Smooth muscle cell of the brain vasculature (primary cell): ENCODE measurements at regions not wholly inside any gene's neighbourhood (a gene's known extent, or its start where the extent isn't known, plus 50 kb on each side); places are given as distances from the start of the nearest gene placed in this dataset.
"Not testable (repeated sequence)": the region's sequence is repeated elsewhere in the genome, so short reads cannot be mapped to it uniquely, and the experiment has no call there.

Source experiments
- DNase-seq: peaks from one replicate; pipeline ENCODE4 v3.0.0-alpha.2; 2012; ENCODE audit warnings: low read depth, low spot score

- DNase-seq = no peak
Measured at GRCh38 chr7:94706996-94707740, 51.2 kb upstream of the SGCE start.

- no peak for DNase-seq
Measured at GRCh38 chr7:94710256-94710655, 54.3 kb upstream of the SGCE start.

GRCh38 chr7:94722360-94722759 is 66.4 kb upstream of the SGCE start:
- not testable (repeated sequence) for DNase-seq

- not testable (repeated sequence) for DNase-seq
Measured at GRCh38 chr7:94728893-94729292, 73.0 kb upstream of the SGCE start.

GRCh38 chr7:94738071-94738470 is 82.1 kb upstream of the SGCE start:
- no peak for DNase-seq

- no peak for DNase-seq
Measured at GRCh38 chr7:94739180-94739579, 83.2 kb upstream of the SGCE start.

GRCh38 chr7:94740509-94740908 is 84.6 kb upstream of the SGCE start:
- no peak for DNase-seq

- DNase-seq = no peak
Measured at GRCh38 chr7:94741179-94741578, 85.2 kb upstream of the SGCE start.

- DNase-seq = no peak
Measured at GRCh38 chr7:94748376-94748775, 92.4 kb upstream of the SGCE start.

- no peak for DNase-seq
Measured at GRCh38 chr7:94760446-94761100, 104.6 kb upstream of the SGCE start.

- no peak for DNase-seq
Measured at GRCh38 chr7:94761451-94761850, 105.5 kb upstream of the SGCE start.

GRCh38 chr7:94763268-94763667 is 107.3 kb upstream of the SGCE start:
- peak; percentile 13 for DNase-seq

GRCh38 chr7:94769724-94770123 is 113.8 kb upstream of the SGCE start:
- no peak for DNase-seq

- DNase-seq = no peak
Measured at GRCh38 chr7:94778711-94779459, 123.0 kb upstream of the SGCE start.

GRCh38 chr7:94779861-94780260 is 123.9 kb upstream of the SGCE start:
- no peak for DNase-seq

- no peak for DNase-seq
Measured at GRCh38 chr7:94781236-94781635, 125.3 kb upstream of the SGCE start.

- no peak for DNase-seq
Measured at GRCh38 chr7:94782777-94783176, 124.6 kb upstream of the PPP1R9A start.

GRCh38 chr7:94787285-94787684 is 120.1 kb upstream of the PPP1R9A start:
- DNase-seq = no peak

GRCh38 chr7:94788378-94788777 is 119.0 kb upstream of the PPP1R9A start:
- not testable (repeated sequence) for DNase-seq

GRCh38 chr7:94792241-94792640 is 115.2 kb upstream of the PPP1R9A start:
- no peak for DNase-seq

GRCh38 chr7:94797404-94797803 is 110.0 kb upstream of the PPP1R9A start:
- DNase-seq = not testable (repeated sequence)

- no peak for DNase-seq
Measured at GRCh38 chr7:94803821-94804220, 103.6 kb upstream of the PPP1R9A start.

- DNase-seq = not testable (repeated sequence)
Measured at GRCh38 chr7:94808673-94809072, 98.7 kb upstream of the PPP1R9A start.
